Inferior parietal cortex (tissue), 1 donor: ENCODE measurements at regions not wholly inside any gene's neighbourhood (a gene's known extent, or its start where the extent isn't known, plus 50 kb on each side); places are given as distances from the start of the nearest gene placed in this dataset.

Experiments used
- DNase-seq: peaks from one replicate; pipeline ENCODE4 v3.0.0-alpha.2; 2016; ENCODE audit errors: extremely low spot score

- no peak for DNase-seq
Measured at GRCh38 chr18:60663060-60663989, 290.8 kb upstream of the MC4R start.

GRCh38 chr18:60664736-60665135 is 292.2 kb upstream of the MC4R start:
- DNase-seq: no peak

DNA sequence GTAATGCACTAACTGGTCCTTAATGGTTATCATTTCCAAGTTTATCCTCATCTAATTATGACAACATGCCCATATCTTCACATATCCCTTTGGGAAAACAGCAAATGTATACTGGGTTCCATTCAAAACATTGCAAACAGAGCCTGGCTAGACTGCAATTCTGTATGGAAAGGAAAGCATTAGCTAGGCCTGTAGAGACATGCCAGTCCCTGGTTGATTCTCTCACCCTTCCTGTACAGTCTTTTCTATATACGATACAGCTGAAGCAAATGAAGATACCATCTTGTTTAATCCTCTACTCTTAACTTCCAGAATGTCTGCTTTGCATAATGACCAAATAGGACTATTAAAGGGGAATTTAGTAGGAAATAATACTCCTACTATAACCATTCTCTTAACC is 294.4 kb upstream of the MC4R start:
- DNase-seq: no peak

- no peak for DNase-seq
Measured at GRCh38 chr18:60668583-60668982, 296.0 kb upstream of the MC4R start.

GRCh38 chr18:60669938-60670337 is 297.4 kb upstream of the MC4R start:
- DNase-seq: no peak

GRCh38 chr18:60671021-60671420 is 298.4 kb upstream of the MC4R start:
- DNase-seq: no peak

DNA sequence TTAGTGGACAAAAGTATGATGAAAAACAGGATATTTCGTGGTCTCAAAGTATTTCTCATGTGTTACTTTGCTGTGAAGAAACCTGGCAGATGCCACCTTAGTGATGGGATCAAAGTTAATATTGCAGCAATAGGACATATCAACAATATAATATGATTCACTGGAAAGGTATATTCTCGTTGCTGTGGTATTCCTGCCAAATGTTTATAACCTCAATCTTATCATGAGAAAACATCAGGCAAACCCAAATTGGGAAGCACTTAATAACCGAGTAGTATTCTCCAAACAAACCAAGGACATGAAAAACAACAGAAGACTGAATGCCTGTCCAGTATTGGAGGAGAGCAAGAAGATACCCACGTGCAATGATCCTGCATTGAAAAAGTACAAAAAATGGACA is 302.6 kb upstream of the MC4R start:
- no peak for DNase-seq

DNA sequence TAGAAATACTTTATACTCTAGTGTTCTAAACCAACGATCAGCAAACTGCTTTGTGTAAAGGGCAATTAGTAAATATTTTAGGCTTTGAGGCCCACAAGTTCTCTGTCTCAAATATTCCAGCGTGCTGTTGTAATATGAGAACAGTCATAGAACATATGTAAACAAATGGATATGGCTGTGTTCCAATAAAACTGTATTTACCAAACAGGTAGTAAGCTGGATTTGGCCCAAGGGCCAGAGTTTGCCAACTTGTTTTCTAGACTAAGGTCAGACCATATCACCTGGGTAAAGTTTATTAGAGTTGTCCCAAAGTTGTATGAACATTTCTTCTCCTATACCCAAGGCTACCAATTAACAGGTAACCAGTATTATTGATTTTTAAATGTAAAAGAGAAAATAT is 303.2 kb upstream of the MC4R start:
- DNase-seq: no peak

DNA sequence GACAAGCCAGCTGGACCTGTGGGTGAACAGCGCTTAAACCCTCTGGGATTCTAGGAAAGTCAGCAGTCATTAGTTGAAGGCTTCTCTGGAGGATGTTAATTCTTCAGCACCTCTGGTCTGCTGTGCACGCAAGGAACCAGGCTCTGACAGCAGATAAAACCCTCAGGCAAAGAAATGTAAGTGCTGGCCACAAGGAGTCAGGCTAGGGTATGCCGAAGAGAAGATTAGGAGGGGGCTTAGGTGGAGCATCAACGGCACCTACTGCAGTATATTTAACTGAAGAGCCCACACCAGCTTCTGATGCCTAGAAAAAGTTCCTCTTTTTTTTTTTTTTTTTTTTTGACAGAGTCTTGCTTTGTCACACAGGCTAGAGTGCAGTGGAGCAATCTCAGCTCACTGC is 304.2 kb upstream of the MC4R start:
- no peak for DNase-seq

- DNase-seq: peak; percentile 42
Measured at GRCh38 chr18:60684843-60685513, 312.4 kb upstream of the MC4R start.

DNA sequence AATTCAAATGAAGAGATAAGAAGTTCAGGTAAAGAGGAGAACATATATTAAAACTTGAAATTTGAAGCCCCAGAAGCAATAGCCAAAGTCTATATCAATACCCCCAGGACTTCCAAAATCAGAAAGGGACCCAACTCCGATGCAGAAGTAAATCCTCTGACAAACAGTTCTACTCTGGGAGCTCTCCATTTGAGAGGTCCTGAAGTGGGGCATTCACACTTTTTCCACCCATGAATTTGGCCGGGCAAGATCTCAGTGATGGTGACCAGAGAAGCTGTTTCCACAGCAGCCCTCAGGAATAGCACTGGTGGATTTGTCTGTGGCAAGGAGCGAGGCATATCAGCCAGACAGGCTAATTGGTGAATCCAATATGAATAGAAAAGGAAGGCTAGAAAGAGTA is 313.6 kb upstream of the MC4R start:
- no peak for DNase-seq

- DNase-seq: no peak
Measured at GRCh38 chr18:60691061-60691460, 318.5 kb upstream of the MC4R start.

- DNase-seq: no peak
Measured at GRCh38 chr18:60693426-60693825, 320.9 kb upstream of the MC4R start.

GRCh38 chr18:60698901-60699300 is 326.3 kb upstream of the MC4R start:
- no peak for DNase-seq

DNA sequence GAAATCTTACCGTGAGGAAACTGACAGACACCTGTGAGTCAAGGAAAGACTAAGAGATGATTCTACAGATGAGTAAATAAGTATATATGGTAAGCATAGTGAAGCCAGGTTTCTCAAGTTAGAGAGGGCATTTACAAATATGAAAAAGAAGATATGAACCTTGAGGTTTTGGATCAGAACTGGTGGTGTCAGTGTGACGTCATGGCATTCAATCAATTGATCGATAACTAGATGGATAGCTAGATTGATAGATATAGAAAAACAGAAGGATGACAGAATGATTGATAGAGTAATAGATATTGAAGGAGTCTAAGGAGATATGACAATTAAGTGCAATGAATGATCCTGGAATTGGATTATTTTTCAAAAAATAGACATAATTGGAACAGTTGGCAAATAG is 350.2 kb upstream of the MC4R start:
- DNase-seq: no peak

DNA sequence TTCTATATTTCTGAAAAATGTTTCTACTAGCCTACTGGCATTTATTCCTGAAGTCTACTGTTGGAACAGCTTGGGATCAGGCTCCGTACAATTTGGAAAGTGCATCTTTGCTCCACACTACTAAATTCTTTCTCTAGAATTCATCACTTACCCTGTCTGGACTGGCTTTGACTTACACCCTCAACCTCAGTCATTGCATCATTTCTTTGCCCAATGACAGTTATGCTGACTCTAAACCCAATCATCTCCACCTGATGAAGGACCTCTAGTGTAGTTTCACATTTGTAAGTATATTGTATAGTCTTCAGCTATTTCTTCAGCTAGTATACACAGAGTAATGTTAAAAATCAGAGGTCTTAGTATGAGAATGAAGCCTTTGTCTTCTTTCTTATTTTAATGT is 359.6 kb upstream of the MC4R start:
- no peak for DNase-seq

- DNase-seq: no peak
Measured at GRCh38 chr18:60739212-60739611, 366.6 kb upstream of the MC4R start.

GRCh38 chr18:60740313-60740712 is 367.7 kb upstream of the MC4R start:
- no peak for DNase-seq

DNA sequence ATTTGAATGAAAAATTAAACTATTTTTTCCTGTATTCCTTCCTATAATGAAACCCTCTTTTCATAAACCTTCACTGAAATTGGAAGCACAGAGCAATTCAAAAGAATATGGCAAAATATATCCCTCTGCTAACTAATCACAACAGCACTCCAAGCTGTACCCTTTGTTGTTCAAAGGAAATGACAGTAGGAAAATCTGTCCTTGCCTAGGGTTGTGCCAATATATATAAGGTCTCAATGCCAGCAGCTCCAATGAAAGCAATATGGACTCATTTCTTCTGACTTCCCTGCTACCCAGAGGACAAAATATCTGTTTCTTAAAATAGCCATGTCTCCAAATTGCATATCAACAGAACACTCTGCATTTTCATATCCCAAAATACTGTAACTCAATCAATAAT is 373.9 kb upstream of the MC4R start:
- DNase-seq: no peak

DNA sequence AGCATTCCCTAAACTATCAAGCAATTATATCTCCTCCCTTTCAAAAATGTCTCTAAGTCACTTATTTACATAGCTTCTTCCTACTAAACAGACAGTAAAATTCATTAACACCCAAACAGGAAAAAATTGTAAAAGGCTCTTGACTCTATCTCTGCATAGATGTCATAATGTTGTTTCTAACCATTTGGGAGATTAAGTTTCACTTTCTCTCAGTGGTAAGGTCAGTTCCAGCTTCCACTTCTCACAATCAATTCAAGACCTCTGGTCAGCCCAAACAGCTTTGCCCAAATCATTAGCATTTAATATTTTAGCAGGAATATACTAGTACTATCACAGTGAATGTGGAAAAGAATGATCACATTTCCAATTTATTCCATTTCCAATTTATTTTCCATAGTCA is 374.3 kb upstream of the MC4R start:
- DNase-seq: no peak

GRCh38 chr18:60753753-60754152 is 381.2 kb upstream of the MC4R start:
- no peak for DNase-seq

DNA sequence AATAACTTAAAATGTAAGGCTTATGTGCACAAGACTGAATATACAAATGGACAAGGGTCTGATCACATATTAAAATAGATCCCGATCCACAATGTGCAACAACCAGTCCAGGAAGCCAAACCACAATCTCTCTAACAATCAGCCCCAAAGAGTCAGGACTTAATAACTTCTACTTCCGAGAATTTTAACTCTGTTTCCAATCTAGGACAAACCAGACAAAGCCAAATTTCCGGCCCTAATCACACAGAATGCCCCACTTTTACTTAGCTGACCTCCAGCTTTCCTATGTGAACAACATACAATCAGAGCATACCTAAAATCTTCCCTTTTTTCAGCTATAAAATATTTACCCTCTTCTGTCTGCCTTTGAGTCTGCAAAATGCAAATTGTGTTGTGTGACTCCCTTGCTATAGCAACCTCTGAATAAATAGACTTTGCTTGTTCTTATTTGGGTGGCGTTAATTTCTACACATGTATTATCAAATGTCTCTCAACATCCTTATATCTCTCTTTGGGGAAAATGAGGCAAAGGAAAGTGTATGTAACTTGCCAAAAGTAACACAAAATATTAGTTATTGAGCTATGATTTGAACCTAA is 381.9 kb upstream of the MC4R start:
- no peak for DNase-seq

- DNase-seq: no peak
Measured at GRCh38 chr18:60755134-60755533, 382.6 kb upstream of the MC4R start.
